ENCODE measurements at regions not wholly inside any gene's neighbourhood (a gene's known extent, or its start where the extent isn't known, plus 50 kb on each side); places are given as distances from the start of the nearest gene placed in this dataset.

DNA sequence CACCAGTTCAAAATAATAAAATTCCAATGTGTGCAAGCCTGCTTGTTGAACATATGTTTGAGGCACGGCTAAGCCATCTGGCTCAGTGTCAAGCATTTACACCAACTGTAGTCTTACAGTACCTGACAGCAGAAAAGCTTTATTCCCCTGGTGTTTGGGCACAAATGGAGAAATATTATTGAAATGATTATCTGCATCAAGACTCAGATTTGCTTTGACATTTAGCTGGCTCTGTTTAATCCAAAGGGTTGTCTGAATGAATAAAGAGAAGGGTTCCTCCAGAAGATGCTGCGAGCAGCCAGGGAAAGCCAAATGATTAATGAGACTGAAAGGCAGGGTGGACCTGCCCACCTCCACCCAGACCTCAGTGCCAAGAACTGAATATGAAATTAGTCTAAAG lies 393.2 kb upstream of the GALNT5 start:
- no peaks in the 10 kb centered on the region for H3K27me3 ChIP-seq (ENCODE audit: low read depth)
- DNase-seq, result no peak
- no peaks in the 10 kb centered on the region for H3K36me3 ChIP-seq
- no peaks in the 10 kb centered on the region for H3K4me1 ChIP-seq
- ATAC-seq, result no peak
- intact Hi-C loops (cut with DNase I), result no loop called here
- no peak overlapping the region for H3K27ac ChIP-seq
- H3K4me3 ChIP-seq, result no peak overlapping the region
- TF ChIP-seq, protein P1, sequence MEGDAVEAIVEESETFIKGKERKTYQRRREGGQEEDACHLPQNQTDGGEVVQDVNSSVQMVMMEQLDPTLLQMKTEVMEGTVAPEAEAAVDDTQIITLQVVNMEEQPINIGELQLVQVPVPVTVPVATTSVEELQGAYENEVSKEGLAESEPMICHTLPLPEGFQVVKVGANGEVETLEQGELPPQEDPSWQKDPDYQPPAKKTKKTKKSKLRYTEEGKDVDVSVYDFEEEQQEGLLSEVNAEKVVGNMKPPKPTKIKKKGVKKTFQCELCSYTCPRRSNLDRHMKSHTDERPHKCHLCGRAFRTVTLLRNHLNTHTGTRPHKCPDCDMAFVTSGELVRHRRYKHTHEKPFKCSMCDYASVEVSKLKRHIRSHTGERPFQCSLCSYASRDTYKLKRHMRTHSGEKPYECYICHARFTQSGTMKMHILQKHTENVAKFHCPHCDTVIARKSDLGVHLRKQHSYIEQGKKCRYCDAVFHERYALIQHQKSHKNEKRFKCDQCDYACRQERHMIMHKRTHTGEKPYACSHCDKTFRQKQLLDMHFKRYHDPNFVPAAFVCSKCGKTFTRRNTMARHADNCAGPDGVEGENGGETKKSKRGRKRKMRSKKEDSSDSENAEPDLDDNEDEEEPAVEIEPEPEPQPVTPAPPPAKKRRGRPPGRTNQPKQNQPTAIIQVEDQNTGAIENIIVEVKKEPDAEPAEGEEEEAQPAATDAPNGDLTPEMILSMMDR (IDR thresholded peaks at IDR 0.05), result no peak
- no peaks in the 10 kb centered on the region for H3K9me3 ChIP-seq

DNA sequence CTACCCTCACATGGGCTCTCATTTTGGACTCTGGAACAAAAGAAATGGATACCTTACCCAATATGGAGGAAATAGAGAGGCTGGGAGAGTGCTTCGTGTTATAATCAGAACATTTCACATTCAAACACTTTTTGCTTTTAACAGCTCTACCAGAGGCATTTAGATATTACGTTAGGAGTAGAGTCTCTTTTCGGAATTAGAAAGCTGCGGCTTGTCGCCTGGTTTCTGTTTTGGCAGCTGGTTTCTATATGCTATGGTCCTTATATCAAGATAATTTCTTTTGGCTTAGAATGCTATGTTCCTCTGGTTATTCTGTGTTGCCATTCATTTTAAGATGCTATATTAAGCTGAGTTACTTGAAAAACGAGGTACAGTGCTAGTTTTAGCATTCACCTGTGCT lies 392.8 kb upstream of the GALNT5 start:
- Histone ChIP-seq H3K9me3 (no peaks in the 10 kb centered on the region), H3K36me3 (no peaks in the 10 kb centered on the region), H3K4me3 (no peak overlapping the region), H3K27ac (no peak overlapping the region), H3K27me3 (ENCODE audit: low read depth) (no peaks in the 10 kb centered on the region), H3K4me1 (no peaks in the 10 kb centered on the region)
- intact Hi-C loops (cut with DNase I), result no loop called here
- TF ChIP-seq, protein P1 (IDR thresholded peaks at IDR 0.05), result no peak
- ATAC-seq (no peak), DNase-seq (no peak)

DNA sequence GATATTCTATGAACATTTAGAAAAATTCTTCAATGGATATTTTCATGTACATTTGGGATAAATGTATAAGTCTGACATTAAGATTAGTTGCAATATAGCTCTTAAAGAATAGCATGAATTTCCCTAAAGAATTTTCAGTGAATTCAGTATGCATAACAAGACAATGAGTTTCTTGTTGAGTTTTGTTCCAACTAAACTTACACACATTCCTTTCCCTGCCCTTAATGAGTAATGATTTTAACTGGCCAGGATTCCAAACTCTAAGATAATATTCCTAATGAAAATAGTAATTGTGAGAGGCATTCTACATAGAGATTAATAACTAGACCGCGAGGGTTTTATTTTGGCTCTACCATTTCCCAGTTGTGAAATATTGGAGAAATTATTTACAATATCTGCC lies 390.3 kb upstream of the GALNT5 start:
- ATAC-seq, result no peak
- Histone ChIP-seq H3K9me3 (no peaks in the 10 kb centered on the region), H3K27me3 (ENCODE audit: low read depth) (no peaks in the 10 kb centered on the region), H3K36me3 (no peaks in the 10 kb centered on the region), H3K4me1 (no peaks in the 10 kb centered on the region), H3K27ac (no peak overlapping the region), H3K4me3 (no peak overlapping the region)
- TF ChIP-seq, protein P1 (IDR thresholded peaks at IDR 0.05), result no peak
- no peak for DNase-seq
- intact Hi-C loops (cut with DNase I), result no loop called here

DNA sequence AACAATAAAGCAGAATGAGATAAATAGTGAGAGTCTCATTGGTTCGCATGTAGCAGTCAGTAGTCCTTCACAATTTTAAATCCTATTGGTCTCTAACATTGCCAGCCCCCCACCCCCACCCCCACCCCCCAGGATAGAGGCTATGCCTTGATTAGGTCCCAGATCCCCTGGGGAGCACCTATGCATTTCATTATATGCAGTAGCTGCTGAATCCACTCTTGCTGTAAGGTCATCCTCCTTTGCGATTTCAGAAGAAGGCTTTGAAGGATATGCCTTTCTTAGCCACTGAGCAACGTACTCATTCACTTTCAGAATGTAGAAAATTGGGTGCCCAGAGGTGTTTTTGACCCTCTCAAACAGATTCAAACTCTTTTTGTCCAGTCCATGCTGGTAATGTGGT lies 382.8 kb upstream of the GALNT5 start:
- no peaks in the 10 kb centered on the region for H3K9me3 ChIP-seq
- ATAC-seq (no peak), DNase-seq (no peak)
- H3K36me3 ChIP-seq, result no peaks in the 10 kb centered on the region
- TF ChIP-seq, protein P1 (IDR thresholded peaks at IDR 0.05), result no peak
- no peak overlapping the region for H3K4me3 ChIP-seq
- no peaks in the 10 kb centered on the region for H3K27me3 ChIP-seq (ENCODE audit: low read depth)
- H3K27ac ChIP-seq, result no peak overlapping the region
- intact Hi-C loops (cut with DNase I), result no loop called here
- no peaks in the 10 kb centered on the region for H3K4me1 ChIP-seq

DNA sequence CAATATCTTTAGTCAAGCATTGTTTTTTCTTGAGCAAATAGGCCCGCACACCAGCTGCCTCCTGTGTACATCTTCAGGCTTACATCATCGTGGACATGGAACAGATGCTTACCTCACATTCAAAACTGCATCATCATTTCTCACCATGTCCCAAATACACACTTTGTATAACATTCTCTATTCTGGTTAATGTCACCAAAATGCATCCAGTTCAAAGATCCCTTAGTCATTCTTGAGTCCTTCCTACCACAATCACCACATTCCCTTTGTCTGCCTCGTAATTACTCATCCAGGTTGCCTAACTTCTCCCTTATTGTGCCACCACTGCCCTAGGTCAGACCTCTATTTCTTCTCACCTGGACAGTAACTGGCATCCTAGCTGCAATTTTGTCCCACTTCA lies 373.7 kb upstream of the GALNT5 start:
- H3K4me1 ChIP-seq, result no peaks in the 10 kb centered on the region
- ATAC-seq, result no peak
- TF ChIP-seq, protein P1 (IDR thresholded peaks at IDR 0.05), result no peak
- H3K4me3 ChIP-seq, result no peak overlapping the region
- H3K9me3 ChIP-seq, result no peaks in the 10 kb centered on the region
- intact Hi-C loops (cut with DNase I), result no loop called here
- no peaks in the 10 kb centered on the region for H3K36me3 ChIP-seq
- no peak overlapping the region for H3K27ac ChIP-seq
- H3K27me3 ChIP-seq (ENCODE audit: low read depth), result no peaks in the 10 kb centered on the region
- DNase-seq, result no peak

DNA sequence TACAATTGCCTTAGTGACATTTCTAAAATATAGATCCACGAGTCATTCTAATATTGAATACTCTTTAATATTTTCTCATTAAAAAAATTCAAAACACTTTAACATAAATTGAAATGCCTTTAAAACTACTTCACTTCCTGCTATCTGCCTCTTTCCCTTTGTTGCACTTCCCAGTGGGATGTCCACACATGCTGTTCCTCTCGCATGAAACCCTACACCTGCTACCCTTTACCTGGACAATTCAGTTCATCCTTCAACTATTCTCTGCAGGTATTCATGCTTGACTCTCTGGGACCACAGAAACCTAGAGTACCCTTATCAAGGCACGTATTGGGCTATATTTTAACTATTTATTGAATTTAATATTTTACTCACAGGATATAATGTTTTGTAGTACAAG lies 373.3 kb upstream of the GALNT5 start:
- intact Hi-C loops (cut with DNase I), result no loop called here
- no peak overlapping the region for H3K4me3 ChIP-seq
- no peaks in the 10 kb centered on the region for H3K4me1 ChIP-seq
- H3K27ac ChIP-seq, result no peak overlapping the region
- DNase-seq, result no peak
- H3K9me3 ChIP-seq, result no peaks in the 10 kb centered on the region
- H3K27me3 ChIP-seq (ENCODE audit: low read depth), result no peaks in the 10 kb centered on the region
- no peaks in the 10 kb centered on the region for H3K36me3 ChIP-seq
- ATAC-seq, result no peak
- TF ChIP-seq, protein P1 (IDR thresholded peaks at IDR 0.05), result no peak

All from lower lobe of right lung (tissue), 2 donors.